Neural progenitor cell (in vitro differentiated cells): ENCODE measurements at regions not wholly inside any gene's neighbourhood (a gene's known extent, or its start where the extent isn't known, plus 50 kb on each side); places are given as distances from the start of the nearest gene placed in this dataset.

Experiments used
- DNase-seq: peaks from one replicate; pipeline ENCODE4 v3.0.0-alpha.2; 2016; ENCODE audit warnings: low spot score
- H2AFZ ChIP-seq: fragments of 200-600 bp; sonication (generic); replicated peaks from 2 replicates; pipeline ENCODE4 v1.6.1; 2016; ENCODE audit warnings: antibody characterized with exemption
- H3F3A ChIP-seq: fragments of 200-600 bp; sonication (generic); 2 replicates; pipeline ENCODE4 v1.6.1; 2016; ENCODE audit warnings: antibody characterized with exemption, low read depth
- H3K27ac ChIP-seq: fragments of 200-600 bp; sonication (generic); 2 replicates; pipeline ENCODE4 v1.5.1; 2016; ENCODE audit warnings: mild to moderate bottlenecking
- H3K27me3 ChIP-seq: fragments of 200-600 bp; sonication (generic); 2 replicates; pipeline ENCODE4 v1.6.1; 2016; ENCODE audit warnings: mild to moderate bottlenecking, moderate library complexity
- H3K36me3 ChIP-seq: fragments of 200-600 bp; sonication (generic); 2 replicates; pipeline ENCODE4 v1.5.1; 2016
- H3K4me1 ChIP-seq: fragments of 200-600 bp; sonication (generic); 2 replicates; pipeline ENCODE4 v1.6.1; 2016; ENCODE audit warnings: mixed run types
- H3K4me2 ChIP-seq: fragments of 200-600 bp; sonication (generic); 2 replicates; pipeline ENCODE4 v1.6.1; 2016
- H3K4me3 ChIP-seq: fragments of 200-600 bp; sonication (generic); 2 replicates; pipeline ENCODE4 v1.5.1; 2016
- H3K79me2 ChIP-seq: fragments of 200-600 bp; sonication (generic); 2 replicates; pipeline ENCODE4 v1.6.1; 2016; ENCODE audit warnings: low read depth
- H3K9ac ChIP-seq: fragments of 200-600 bp; sonication (generic); 2 replicates; pipeline ENCODE4 v1.6.1; 2016
- H3K9me3 ChIP-seq: fragments of 200-600 bp; sonication (generic); 2 replicates; pipeline ENCODE4 v1.5.1; 2016; ENCODE audit warnings: low read depth
- H4K20me1 ChIP-seq: fragments of 200-600 bp; sonication (generic); 2 replicates; pipeline ENCODE4 v1.6.1; 2016; ENCODE audit warnings: low read depth
- H3K27ac Mint-ChIP-seq: 3 replicates; pipeline ENCODE4 v1.8.0; 2021; ENCODE audit warnings: mixed read lengths
- H3K27me3 Mint-ChIP-seq: 2 replicates; pipeline ENCODE4 v1.8.0; 2022; ENCODE audit warnings: low read depth, mild to moderate bottlenecking, inconsistent platforms, moderate library complexity, mixed read lengths; ENCODE audit not compliant: insufficient read depth
- H3K36me3 Mint-ChIP-seq: 3 replicates; pipeline ENCODE4 v1.8.0; 2021; ENCODE audit warnings: mixed read lengths
- H3K4me1 Mint-ChIP-seq: 3 replicates; pipeline ENCODE4 v1.8.0; 2021; ENCODE audit warnings: mixed read lengths
- H3K4me3 Mint-ChIP-seq: 3 replicates; pipeline ENCODE4 v1.8.0; 2021; ENCODE audit warnings: mild to moderate bottlenecking, moderate library complexity, mixed read lengths
- H3K9me3 Mint-ChIP-seq: 3 replicates; pipeline ENCODE4 v1.8.0; 2020; ENCODE audit warnings: mixed read lengths
- CTCF ChIP-seq: fragments of 200-600 bp; sonication (generic); IDR thresholded peaks from 2 replicates; pipeline ENCODE4 v1.5.1; 2017; ENCODE audit warnings: antibody characterized with exemption, mild to moderate bottlenecking
- EZH2 ChIP-seq: fragments of 200-600 bp; sonication (generic); IDR thresholded peaks from 2 replicates; pipeline ENCODE4 v1.6.1; 2017; ENCODE audit warnings: antibody characterized with exemption, mild to moderate bottlenecking, moderate library complexity
- EZH2phosphoT487 ChIP-seq: fragments of 200-600 bp; sonication (generic); IDR thresholded peaks from 2 replicates; pipeline ENCODE4 v1.6.1; 2017; ENCODE audit warnings: antibody characterized with exemption

DNA sequence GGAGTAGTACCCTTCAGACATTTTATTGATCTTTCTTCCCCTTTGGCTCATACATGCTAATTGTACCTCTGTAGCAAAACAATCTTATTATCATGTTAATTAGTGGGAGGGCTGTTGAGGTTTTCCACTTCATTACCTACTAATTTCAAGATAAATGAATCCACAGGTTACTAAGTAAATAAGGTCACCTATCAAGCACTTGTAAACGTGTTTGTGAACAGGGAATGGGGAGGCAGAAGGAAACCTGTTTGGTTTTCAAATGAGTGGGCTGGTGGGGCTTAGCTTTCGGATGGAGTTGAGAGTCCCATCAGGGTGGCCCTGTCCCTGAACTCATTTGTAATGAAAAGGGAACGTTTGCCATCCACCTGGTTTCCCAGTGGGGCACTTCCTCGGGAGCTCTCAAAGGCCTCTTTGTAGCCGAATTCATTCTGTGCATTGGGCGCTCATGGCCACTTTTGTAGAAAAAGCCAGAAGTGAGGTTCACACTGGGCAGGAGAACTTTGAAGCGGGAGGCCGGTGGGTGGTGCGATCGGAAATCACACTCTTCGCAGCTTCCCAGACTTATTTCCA lies 419.8 kb upstream of the NR2F2 start:
- Mint-ChIP-seq H3K27ac (peak overlapping the region; percentile 25), H3K9me3 (no peaks in the 10 kb centered on the region), H3K4me1 (peaks cover 51% of the 10 kb centered on the region), H3K4me3 (peak overlapping the region; percentile 30), H3K36me3 (no peaks in the 10 kb centered on the region), H3K27me3 (peaks cover 4% of the 10 kb centered on the region)
- Histone ChIP-seq H2AFZ (no peak overlapping the region), H3K36me3 (no peaks in the 10 kb centered on the region), H3K4me2 (peak overlapping the region; percentile 58), H3K27ac (no peak overlapping the region), H3K4me1 (peaks cover 51% of the 10 kb centered on the region), H3K9me3 (no peaks in the 10 kb centered on the region), H3F3A (peaks cover 45% of the 10 kb centered on the region), H3K4me3 (peak overlapping the region; percentile 19), H3K27me3 (no peaks in the 10 kb centered on the region), H4K20me1 (no peaks in the 10 kb centered on the region), H3K79me2 (no peaks in the 10 kb centered on the region), H3K9ac (no peak overlapping the region)
- peak; percentile 53 for DNase-seq
- TF ChIP-seq CTCF, result no peak
- TF ChIP-seq EZH2phosphoT487, result no peak
- no peak for TF ChIP-seq EZH2

DNA sequence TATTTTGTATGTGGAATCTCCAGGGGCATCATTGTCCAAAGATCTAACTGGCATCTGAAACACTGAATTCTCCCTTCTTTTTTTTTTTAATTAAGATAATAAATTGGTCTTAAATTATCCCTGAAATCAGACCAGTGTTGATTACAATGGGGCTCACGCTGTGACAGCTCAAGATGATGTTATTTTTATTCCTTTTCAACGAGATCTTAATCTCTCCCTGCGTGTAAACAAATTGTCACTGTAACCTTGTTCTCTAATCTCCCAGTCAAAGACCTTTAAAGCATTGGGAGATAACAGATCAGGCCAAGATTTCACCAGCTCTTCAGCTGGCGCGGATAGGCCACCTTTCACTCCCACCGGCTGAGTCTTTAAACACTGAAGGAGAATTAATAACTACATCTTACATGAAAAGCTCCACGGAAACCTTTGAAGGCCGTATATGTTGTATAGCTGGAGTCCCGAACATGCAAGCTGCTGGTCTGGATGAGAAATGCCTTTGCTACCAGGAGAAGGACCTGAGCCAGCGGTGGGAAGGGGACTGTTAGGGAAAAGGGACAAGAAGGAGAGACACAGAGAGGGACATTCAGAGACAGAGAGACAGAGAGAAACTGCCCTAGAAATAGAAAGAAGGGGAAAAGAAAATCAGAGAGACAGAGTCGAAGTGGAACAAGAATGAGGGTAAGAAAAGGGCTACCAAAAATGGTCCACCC lies 418.8 kb upstream of the NR2F2 start:
- Histone ChIP-seq H3K4me1 (peaks cover 51% of the 10 kb centered on the region), H3K27me3 (no peaks in the 10 kb centered on the region), H3K27ac (no peak overlapping the region), H3F3A (peaks cover 45% of the 10 kb centered on the region), H3K4me3 (peak overlapping the region; percentile 19), H3K9ac (no peak overlapping the region), H3K9me3 (no peaks in the 10 kb centered on the region), H3K4me2 (peak overlapping the region; percentile 58), H3K36me3 (no peaks in the 10 kb centered on the region), H3K79me2 (no peaks in the 10 kb centered on the region), H2AFZ (no peak overlapping the region), H4K20me1 (no peaks in the 10 kb centered on the region)
- no peak for TF ChIP-seq EZH2phosphoT487
- TF ChIP-seq EZH2, result no peak
- TF ChIP-seq CTCF, result no peak
- peak overlapping the region; percentile 64 for H3K4me3 Mint-ChIP-seq
- H3K36me3 Mint-ChIP-seq, result no peaks in the 10 kb centered on the region
- H3K4me1 Mint-ChIP-seq, result peaks cover 49% of the 10 kb centered on the region
- H3K27me3 Mint-ChIP-seq, result peaks cover 4% of the 10 kb centered on the region
- no peaks in the 10 kb centered on the region for H3K9me3 Mint-ChIP-seq
- peak overlapping the region; percentile 59 for H3K27ac Mint-ChIP-seq
- peak; percentile 13 for DNase-seq

DNA sequence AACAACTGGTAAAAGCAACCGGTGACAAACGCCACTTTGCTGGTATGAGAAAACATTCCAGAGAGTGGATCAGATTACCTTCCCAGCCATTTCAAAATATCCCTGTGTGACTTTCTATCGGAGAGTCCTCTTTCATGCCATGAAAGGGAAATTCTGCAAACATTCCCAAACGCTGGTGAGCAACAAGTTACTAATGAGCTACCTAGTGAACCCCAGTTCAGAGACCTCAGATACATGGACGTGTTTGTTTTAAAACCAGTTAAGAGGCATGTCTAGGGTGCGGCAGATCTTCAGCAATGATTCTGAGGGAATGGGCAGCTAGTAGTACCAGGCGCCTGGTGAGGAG lies 418.2 kb upstream of the NR2F2 start:
- H3K9ac ChIP-seq, result no peak overlapping the region
- peaks cover 44% of the 10 kb centered on the region for H3K4me1 Mint-ChIP-seq
- H3K27ac ChIP-seq, result no peak overlapping the region
- H2AFZ ChIP-seq, result peak overlapping the region; percentile 11
- H3K9me3 ChIP-seq, result no peaks in the 10 kb centered on the region
- no peaks in the 10 kb centered on the region for H3K36me3 Mint-ChIP-seq
- H3K27ac Mint-ChIP-seq, result no peak overlapping the region
- H3K27me3 Mint-ChIP-seq, result peaks cover 4% of the 10 kb centered on the region
- peaks cover 45% of the 10 kb centered on the region for H3F3A ChIP-seq
- H4K20me1 ChIP-seq, result no peaks in the 10 kb centered on the region
- TF ChIP-seq CTCF (no peak), EZH2 (no peak), EZH2phosphoT487 (no peak)
- peaks cover 51% of the 10 kb centered on the region for H3K4me1 ChIP-seq
- H3K4me3 ChIP-seq, result no peak overlapping the region
- H3K4me3 Mint-ChIP-seq, result no peak overlapping the region
- DNase-seq, result peak; percentile 20
- H3K36me3 ChIP-seq, result no peaks in the 10 kb centered on the region
- H3K27me3 ChIP-seq, result no peaks in the 10 kb centered on the region
- no peaks in the 10 kb centered on the region for H3K79me2 ChIP-seq
- H3K9me3 Mint-ChIP-seq, result no peaks in the 10 kb centered on the region
- peak overlapping the region; percentile 58 for H3K4me2 ChIP-seq
